Stimulated activated CD8-positive, alpha-beta memory T cell treated with anti-CD3 and anti-CD28 coated beads, Interleukin-4, amount 100 ng/mL, for 48 hours (primary cell): ENCODE measurements at regions not wholly inside any gene's neighbourhood (a gene's known extent, or its start where the extent isn't known, plus 50 kb on each side); places are given as distances from the start of the nearest gene placed in this dataset.

ENCODE experiments used
- DNase-seq: peaks from one replicate; pipeline ENCODE4 v3.0.0-alpha.2; 2020

- no peak for DNase-seq
Observed at GRCh38 chr12:123100882-123101281, 50.0 kb downstream of the PITPNM2 start.

- DNase-seq: no peak
Observed at GRCh38 chr12:123100450-123100849, 50.4 kb downstream of the PITPNM2 start.

GRCh38 chr12:123099560-123100192 is 51.2 kb downstream of the PITPNM2 start:
- DNase-seq: no peak

- no peak for DNase-seq
Observed at GRCh38 chr12:123098780-123099179, 52.1 kb downstream of the PITPNM2 start.

GRCh38 chr12:123097561-123098084 is 53.3 kb downstream of the PITPNM2 start:
- no peak for DNase-seq

GRCh38 chr12:123096741-123097140 is 54.1 kb downstream of the PITPNM2 start:
- DNase-seq: no peak

GRCh38 chr12:123096182-123096581 is 54.7 kb downstream of the PITPNM2 start:
- no peak for DNase-seq

- DNase-seq: no peak
Observed at GRCh38 chr12:123095078-123095881, 55.6 kb downstream of the PITPNM2 start.

- DNase-seq: no peak
Observed at GRCh38 chr12:123094349-123095077, 56.4 kb downstream of the PITPNM2 start.

- DNase-seq: no peak
Observed at GRCh38 chr12:123092866-123093265, 58.0 kb downstream of the PITPNM2 start.

- DNase-seq: no peak
Observed at GRCh38 chr12:123091230-123092150, 59.4 kb downstream of the PITPNM2 start.

- DNase-seq: no peak
Observed at GRCh38 chr12:123089631-123090353, 61.1 kb downstream of the PITPNM2 start.

GRCh38 chr12:123089140-123089539 is 61.8 kb downstream of the PITPNM2 start:
- no peak for DNase-seq

GRCh38 chr12:123085730-123086487 is 65.0 kb downstream of the PITPNM2 start:
- DNase-seq: peak; percentile 39

- DNase-seq: no peak
Observed at GRCh38 chr12:123085066-123085465, 65.8 kb downstream of the PITPNM2 start.

- DNase-seq: no peak
Observed at GRCh38 chr12:123083661-123084571, 67.0 kb downstream of the PITPNM2 start.

- DNase-seq: no peak
Observed at GRCh38 chr12:123080634-123081033, 70.3 kb downstream of the PITPNM2 start.

GRCh38 chr12:123078531-123079155 is 72.2 kb downstream of the PITPNM2 start:
- no peak for DNase-seq

GRCh38 chr12:123078120-123078465 is 72.8 kb downstream of the PITPNM2 start:
- DNase-seq: no peak
